ENCODE measurements at regions not wholly inside any gene's neighbourhood (a gene's known extent, or its start where the extent isn't known, plus 50 kb on each side); places are given as distances from the start of the nearest gene placed in this dataset.

DNA sequence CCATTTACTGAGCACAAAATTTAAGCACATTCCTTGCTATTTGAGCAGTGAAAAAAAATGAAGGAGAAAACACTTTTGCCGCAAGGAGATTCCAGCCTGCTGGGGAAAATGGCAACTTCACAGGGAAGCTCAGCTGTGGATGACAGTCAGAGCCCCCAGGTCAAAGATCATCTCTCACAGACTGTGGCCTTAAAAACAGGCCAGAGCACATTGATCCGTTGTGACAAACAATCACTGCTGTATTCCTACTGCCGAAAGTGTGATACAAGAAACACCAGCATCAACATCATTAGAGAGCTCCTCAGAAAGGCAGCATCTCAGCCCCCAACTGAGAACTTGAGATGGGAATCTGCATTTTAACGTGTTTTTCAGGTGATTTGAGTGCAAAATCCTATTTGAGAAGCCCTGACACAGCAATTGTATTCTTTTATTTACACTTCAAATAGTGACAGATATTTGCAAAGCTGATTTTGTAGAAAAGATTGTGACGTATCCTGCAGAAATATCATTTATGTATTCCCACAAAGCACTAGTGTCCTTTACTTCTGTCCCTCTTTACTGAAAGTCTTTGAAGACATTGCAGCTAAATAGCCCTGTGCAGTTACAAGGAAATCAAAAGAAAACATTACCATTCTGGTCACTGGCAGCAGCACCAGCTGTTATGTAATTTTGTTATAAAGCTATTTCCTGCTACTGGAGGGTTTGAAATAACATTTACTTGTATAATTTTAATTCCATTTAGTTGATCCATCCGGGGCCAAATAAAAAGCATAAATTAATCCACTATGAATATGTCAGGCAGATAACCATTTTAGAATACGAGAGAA is 652.0 kb downstream of the LIG4 start:
- Histone ChIP-seq H3K9ac (ENCODE audit: low read length) (no peak overlapping the region), H3K9me3 (ENCODE audit: control insufficient read depth in 1 of 2, insufficient read depth in 1 of 2, low read depth in 1 of 2, low read length in 2 of 2) (peaks cover 14 to 23% of the 10 kb centered on the region in 2 experiments; a peak in 2 of 4 replicates), H3K9me2 (ENCODE audit: insufficient read depth) (no peaks in the 10 kb centered on the region), H3K27ac (ENCODE audit: low read depth, low read length) (no peak overlapping the region), H3K4me1 (ENCODE audit: control insufficient read depth in 1 of 2, insufficient read depth in 2 of 2, low read length in 2 of 2) (no peaks in the 10 kb centered on the region), H3K4me2 (ENCODE audit: low read length) (no peak overlapping the region), H3K4me3 (replicated peaks in 1 of 2; ENCODE audit: low read depth in 1 of 2, low read length in 2 of 2) (no peak overlapping the region), H2AFZ (ENCODE audit: low read depth, low read length, poor library complexity, severe bottlenecking) (no peak overlapping the region), H3K27me3 (ENCODE audit: insufficient read depth, low read length) (no peaks in the 10 kb centered on the region), H4K20me1 (ENCODE audit: insufficient read depth) (no peaks in the 10 kb centered on the region; the same call in 1 of the 2 replicates), H3K79me2 (ENCODE audit: insufficient read depth, low read length) (no peaks in the 10 kb centered on the region), H3K36me3 (ENCODE audit: control insufficient read depth in 1 of 2, insufficient read depth in 2 of 2, low read length in 2 of 2) (no peaks in the 10 kb centered on the region)
- no peak for TF ChIP-seq ELF1 (IDR thresholded peaks at IDR 0.05; ENCODE audit: borderline replicate concordance, low read depth)
- no peak for TF ChIP-seq FOSL1 (IDR thresholded peaks at IDR 0.05; ENCODE audit: low read depth)
- no peak for TF ChIP-seq CTCF (IDR thresholded peaks at IDR 0.05 in 2 of 3, conservative IDR thresholded peaks at IDR 0.05 in 1 of 3; ENCODE audit: borderline replicate concordance in 1 of 3, insufficient read depth in 1 of 3, low read depth in 2 of 3, low read length in 2 of 3)
- TF ChIP-seq ATF3 (IDR thresholded peaks at IDR 0.05) = no peak
- TF ChIP-seq JUND (IDR thresholded peaks at IDR 0.05) = no peak
- TF ChIP-seq MAX (IDR thresholded peaks at IDR 0.05) = no peak
- TF ChIP-seq SRF (IDR thresholded peaks at IDR 0.05; ENCODE audit: low read depth) = no peak
- TF ChIP-seq POLR2A (IDR thresholded peaks at IDR 0.05; ENCODE audit: borderline replicate concordance, extremely low read depth, insufficient read depth, insufficient read length) = no peak
- TF ChIP-seq EZH2phosphoT487 (IDR thresholded peaks at IDR 0.05; ENCODE audit: borderline replicate concordance) = no peak
- TF ChIP-seq TCF7L2 (IDR thresholded peaks at IDR 0.05; ENCODE audit: borderline replicate concordance, extremely low read depth, insufficient read depth, insufficient read length) = no peak
- no peak for TF ChIP-seq SIN3A (IDR thresholded peaks at IDR 0.05; ENCODE audit: low read depth)
- no peak for TF ChIP-seq SP1 (IDR thresholded peaks at IDR 0.05; ENCODE audit: low read depth)
- ChIA-PET CTCF (no interaction called here), POLR2A (no interaction called here), RAD21 (ENCODE audit: low non-redundant PET in 1 of 2, low total read pairs in 2 of 2, uncharacterized antibody in 2 of 2, unreplicated experiment in 2 of 2) (no interaction called here)
- intact Hi-C loops (cut with micrococcal nuclease) = no loop called here
- no peak for ATAC-seq
- no TSS peak for BruUV-seq (replicated peaks)
- DNase-seq (ENCODE audit: low read depth, low spot score) = no peak
